Heart right ventricle (tissue), 16 donors: ENCODE measurements at regions not wholly inside any gene's neighbourhood (a gene's known extent, or its start where the extent isn't known, plus 50 kb on each side); places are given as distances from the start of the nearest gene placed in this dataset.

ENCODE experiments used
- ATAC-seq, 8 donors: fragments of 200-7000 bp; cut with Tn5 transposase; one replicate each; pipeline ENCODE4 v1.9.1; 2020; ENCODE audit warnings: mild to moderate bottlenecking in 8 of 8, moderate library complexity in 8 of 8, moderate number of reproducible peaks in 1 of 8
- DNase-seq, 2 donors: peaks; one replicate each; pipeline ENCODE4 v3.0.0-alpha.2; 2020
- H3K27ac ChIP-seq, 10 donors: fragments of 200-600 bp; sonication (generic) in 2 of 10; one replicate each; pipeline versions ENCODE4 v1.5.0 to v1.8.0; 2020 to 2022; ENCODE audit warnings: mild to moderate bottlenecking in 3 of 10
- H3K27me3 ChIP-seq, 7 donors: fragments of 200-600 bp; one replicate each; pipeline ENCODE4 v1.8.0; 2021 to 2022; ENCODE audit warnings: mild to moderate bottlenecking in 2 of 7
- H3K36me3 ChIP-seq, 9 donors: fragments of 200-600 bp; sonication (generic) in 1 of 9; one replicate each; pipeline versions ENCODE4 v1.5.0 to v1.8.0; 2020 to 2022; ENCODE audit warnings: mild to moderate bottlenecking in 2 of 9
- H3K4me1 ChIP-seq, 9 donors: fragments of 200-600 bp; sonication (generic) in 1 of 9; one replicate each; pipeline versions ENCODE4 v1.5.0 to v1.8.0; 2020 to 2022; ENCODE audit warnings: mild to moderate bottlenecking in 4 of 9
- H3K4me3 ChIP-seq, 10 donors: fragments of 200-600 bp; sonication (generic) in 2 of 10; one replicate each; pipeline versions ENCODE4 v1.5.0 to v1.8.0; 2020 to 2022; ENCODE audit warnings: mild to moderate bottlenecking in 7 of 10, moderate library complexity in 2 of 10
- H3K9me3 ChIP-seq, 11 donors: fragments of 200-600 bp in 10 of 11; sonication (generic) in 2 of 11; one replicate each; pipeline versions ENCODE4 v1.5.0 to v1.8.0; 2013 to 2022; ENCODE audit warnings: mild to moderate bottlenecking in 2 of 11, control low read depth in 1 of 11, moderate library complexity in 1 of 11
- CTCF ChIP-seq, 9 donors: fragments of 200-600 bp; sonication (generic) in 2 of 9; IDR thresholded peaks; one replicate each; pipeline versions ENCODE4 v1.5.0 to v1.8.0; 2021 to 2022; ENCODE audit warnings: antibody characterized with exemption in 9 of 9, mild to moderate bottlenecking in 5 of 9, moderate library complexity in 1 of 9
- WGBS, 2 donors: extraction: QIAGEN DNeasy Blood & Tissue Kit; methylation state at CpG; one replicate each; pipeline ENCODE4 v1.1.7; 2013; ENCODE audit warnings: inconsistent platforms in 1 of 2; 5-methylcytosine and 5-hydroxymethylcytosine counted together
- intact Hi-C, 10 donors: fragments of 100-400 bp; cut with DNase I; formaldehyde crosslinking; loops; one replicate each; pipeline versions ENCODE4 v1.11.1 to v1.14.2; 2022
- donor health status: Arrhythmogenic right ventricular cardiomyopathy.
- donor health status: ischemic (EF 13 %, LVEDD 7.1; RV severe dilation, severe dysfunction).
- donor health status: healthy with polysubstance abuse.
- donor health status: DM: no; HTN: yes; CAD: no.
- donor health status: DM: no; HTN: no; CAD: no.
- donor health status: ischemic (EF 25% LVEDD 6.9; RV normal size, moderate dysfunction).
- donor health status: ischemic (EF 25% LVEDD 5.7; RV mildly dilated, moderate dysfunction).
- donor health status: healthy.
- donor health status: DM: yes; HTN: yes; CAD: no.
- donor health status: Ischemic cardiomyopathy.
- donor health status: ischemic (EF 35%, LVEDD 5.7; RV mildly dilated, moderate dysfunction).
- donor health status: nonischemic (EF 11% LVEDD 7.7; RV severe dilation, severe dysfunction).
- donor health status: DM: yes; HTN: yes; CAD: no.
- donor health status: PGD.
- donor health status: ischemic (EF 29% LVEDD 5.4; RV normal size, mild dysfunction).
- donor health status: nonischemic (EF 23%, LVEDD 6.1; RV moderate dilation, normal function).

DNA sequence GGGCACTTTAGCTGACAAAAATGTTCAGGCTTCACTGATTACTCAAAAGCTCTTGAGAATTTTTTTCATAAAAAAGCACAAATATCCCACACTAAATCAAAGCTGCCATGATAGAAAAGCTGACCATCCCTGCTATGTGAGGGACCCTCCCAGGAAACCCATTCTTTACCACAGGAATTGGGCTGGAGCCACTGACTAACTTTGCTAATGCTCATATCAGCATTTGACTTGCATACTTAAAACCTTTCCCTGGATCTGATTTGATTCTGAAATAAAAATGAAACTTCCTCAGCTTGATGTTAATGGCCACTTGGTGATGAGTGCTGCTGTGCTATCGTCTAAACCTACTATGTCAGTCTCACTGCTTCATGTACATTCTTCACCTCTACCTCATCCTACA is 243.6 kb downstream of the PRELID2 start:
- H3K27ac ChIP-seq = no peak overlapping the region
- no peaks in the 10 kb centered on the region for H3K27me3 ChIP-seq
- H3K4me3 ChIP-seq = no peak overlapping the region
- 89% methylated on average over 1 of the region's 1 CpG for WGBS, 2 donors
- H3K36me3 ChIP-seq = no peaks in the 10 kb centered on the region
- H3K9me3 ChIP-seq = no peaks in the 10 kb centered on the region
- DNase-seq (no peak), ATAC-seq (no peak)
- no peaks in the 10 kb centered on the region for H3K4me1 ChIP-seq
- TF ChIP-seq CTCF (IDR thresholded peaks at IDR 0.05) = no peak
- intact Hi-C loops = no loop called here

DNA sequence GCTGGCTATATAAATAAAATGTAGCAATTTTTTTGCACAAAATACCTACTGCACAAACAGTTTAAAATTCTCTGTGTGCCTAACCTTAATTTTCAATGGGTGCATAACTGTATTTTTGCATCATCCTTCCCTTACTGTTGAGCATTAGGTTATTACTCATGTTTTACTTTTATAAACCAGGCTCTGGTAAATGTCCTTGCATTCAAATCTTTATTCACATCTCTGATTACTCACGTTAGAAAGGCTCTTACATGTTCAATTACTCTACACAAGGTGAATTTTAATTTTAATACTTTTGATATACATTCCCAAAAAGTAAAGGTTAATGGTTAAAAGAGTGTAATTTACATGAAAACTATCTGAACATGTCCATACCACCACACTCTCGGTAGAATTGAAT is 246.1 kb downstream of the PRELID2 start:
- H3K4me1 ChIP-seq = no peaks in the 10 kb centered on the region
- ATAC-seq (no peak), DNase-seq (no peak)
- intact Hi-C loops = no loop called here
- no peaks in the 10 kb centered on the region for H3K36me3 ChIP-seq
- H3K27me3 ChIP-seq = no peaks in the 10 kb centered on the region
- 76 to 78% methylated on average over 2 of the region's 2 CpGs for WGBS, 2 donors
- no peak overlapping the region for H3K27ac ChIP-seq
- H3K4me3 ChIP-seq = no peak overlapping the region
- peaks cover 0 to 5% (median 0%) of the 10 kb centered on the region in 11 donors for H3K9me3 ChIP-seq
- no peak for TF ChIP-seq CTCF (IDR thresholded peaks at IDR 0.05)

DNA sequence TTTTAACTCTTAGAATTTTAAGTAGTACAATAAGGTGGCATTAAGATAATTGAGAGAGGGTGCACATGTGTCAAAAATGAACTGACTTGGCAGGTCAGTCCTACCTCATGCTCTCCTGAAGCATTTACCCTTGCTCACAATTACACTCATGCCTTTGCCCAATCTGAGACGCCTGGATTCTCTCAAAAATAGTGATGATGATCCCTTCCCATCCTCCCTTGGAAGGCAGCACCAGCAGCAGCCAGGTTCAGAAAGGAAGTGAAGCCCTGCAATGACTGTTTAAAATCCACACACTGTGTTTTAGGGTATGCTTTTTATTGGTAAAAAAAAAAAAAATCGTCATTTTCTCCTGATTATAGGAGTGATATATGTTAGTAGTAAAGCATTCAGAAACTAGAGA is 246.6 kb downstream of the PRELID2 start:
- intact Hi-C loops = no loop called here
- Histone ChIP-seq H3K27me3 (no peaks in the 10 kb centered on the region), H3K27ac (no peak overlapping the region), H3K9me3 (peaks cover 0 to 10% (median 0%) of the 10 kb centered on the region in 11 donors), H3K4me1 (no peaks in the 10 kb centered on the region), H3K36me3 (no peaks in the 10 kb centered on the region), H3K4me3 (no peak overlapping the region)
- DNase-seq (no peak), ATAC-seq (no peak)
- WGBS, 2 donors = 49 to 59% methylated on average over 2 of the region's 2 CpGs
- TF ChIP-seq CTCF (IDR thresholded peaks at IDR 0.05) = no peak

DNA sequence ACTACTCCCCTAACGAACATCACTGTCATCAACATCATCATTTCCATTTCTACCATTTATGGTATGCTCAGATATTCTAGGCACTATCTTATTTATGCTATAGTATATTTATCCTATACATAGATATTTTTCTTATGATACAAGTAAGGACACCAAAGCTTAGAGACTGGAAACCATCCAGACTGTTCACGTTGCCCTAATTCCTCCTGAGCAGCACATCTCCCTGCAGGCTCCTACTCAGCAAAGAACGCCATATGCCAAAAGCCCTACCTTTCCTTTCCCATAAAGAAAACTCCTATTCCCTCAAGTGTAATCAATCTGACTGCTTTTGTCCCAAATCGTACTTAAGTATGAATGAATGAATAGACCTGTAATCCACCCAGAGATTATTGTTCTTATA is 247.0 kb downstream of the PRELID2 start:
- Histone ChIP-seq H3K36me3 (no peaks in the 10 kb centered on the region), H3K4me3 (no peak overlapping the region), H3K27me3 (no peaks in the 10 kb centered on the region), H3K9me3 (peaks cover 0 to 14% (median 0%) of the 10 kb centered on the region in 11 donors), H3K27ac (no peak overlapping the region), H3K4me1 (no peaks in the 10 kb centered on the region)
- ATAC-seq (no peak), DNase-seq (no peak)
- TF ChIP-seq CTCF (IDR thresholded peaks at IDR 0.05) = no peak
- intact Hi-C loops = no loop called here
- WGBS, 2 donors = 68 to 77% methylated on average over 4 of the region's 4 CpGs

GRCh38 chr5:145587710-145588109 is 247.4 kb downstream of the PRELID2 start:
- ATAC-seq = peak in 1 of 8 donors; percentile 51
- TF ChIP-seq CTCF (IDR thresholded peaks at IDR 0.05) = no peak
- no peaks in the 10 kb centered on the region for H3K4me1 ChIP-seq
- 34 to 61% methylated on average over 1 of the region's 1 CpG for WGBS, 2 donors
- H3K9me3 ChIP-seq = peaks cover 0 to 18% (median 0%) of the 10 kb centered on the region in 11 donors
- no peak overlapping the region for H3K27ac ChIP-seq
- no peaks in the 10 kb centered on the region for H3K36me3 ChIP-seq
- H3K27me3 ChIP-seq = no peaks in the 10 kb centered on the region
- no peak for DNase-seq
- intact Hi-C loops = no loop called here
- no peak overlapping the region for H3K4me3 ChIP-seq
